Neutrophil (primary cell): ENCODE measurements at regions not wholly inside any gene's neighbourhood (a gene's known extent, or its start where the extent isn't known, plus 50 kb on each side); places are given as distances from the start of the nearest gene placed in this dataset.

Source experiments
- H3K27ac ChIP-seq: fragments of 200-600 bp; sonication (generic); 2 replicates; pipeline ENCODE4 v1.5.1; 2016; ENCODE audit warnings: mild to moderate bottlenecking, moderate library complexity
- H3K27me3 ChIP-seq: fragments of 200-600 bp; sonication (generic); 2 replicates; pipeline ENCODE4 v1.6.0; 2016; ENCODE audit warnings: mild to moderate bottlenecking
- H3K36me3 ChIP-seq: fragments of 200-600 bp; sonication (generic); 2 replicates; pipeline ENCODE4 v1.5.1; 2017
- H3K4me1 ChIP-seq, 2 experiments: fragments of 200-600 bp in 1 of 2; sonication (generic) in 1 of 2; 1 replicate in 1 of 2; 2 replicates in 1 of 2; pipeline versions ENCODE4 v1.5.1 to v1.6.1; 2013 to 2016; ENCODE audit warnings: low read depth in 1 of 2, low read length in 1 of 2, mild to moderate bottlenecking in 1 of 2, moderate library complexity in 1 of 2; ENCODE audit not compliant: control insufficient read depth in 1 of 2, insufficient read depth in 1 of 2
- H3K4me3 ChIP-seq, 2 experiments: fragments of 200-600 bp in 1 of 2; sonication (generic) in 1 of 2; 1 replicate in 1 of 2; 2 replicates in 1 of 2; pipeline ENCODE4 v1.5.1; 2013 to 2016; ENCODE audit warnings: low read depth in 1 of 2, low read length in 1 of 2, mild to moderate bottlenecking in 1 of 2, moderate library complexity in 1 of 2
- H3K9me3 ChIP-seq: fragments of 200-600 bp; sonication (generic); 2 replicates; pipeline ENCODE4 v1.5.1; 2016
- TF ChIP-seq, protein P1 (sequence below): fragments of 200-600 bp; sonication (generic); IDR thresholded peaks from 2 replicates; pipeline ENCODE4 v1.5.1; 2016; ENCODE audit warnings: antibody characterized with exemption

DNA sequence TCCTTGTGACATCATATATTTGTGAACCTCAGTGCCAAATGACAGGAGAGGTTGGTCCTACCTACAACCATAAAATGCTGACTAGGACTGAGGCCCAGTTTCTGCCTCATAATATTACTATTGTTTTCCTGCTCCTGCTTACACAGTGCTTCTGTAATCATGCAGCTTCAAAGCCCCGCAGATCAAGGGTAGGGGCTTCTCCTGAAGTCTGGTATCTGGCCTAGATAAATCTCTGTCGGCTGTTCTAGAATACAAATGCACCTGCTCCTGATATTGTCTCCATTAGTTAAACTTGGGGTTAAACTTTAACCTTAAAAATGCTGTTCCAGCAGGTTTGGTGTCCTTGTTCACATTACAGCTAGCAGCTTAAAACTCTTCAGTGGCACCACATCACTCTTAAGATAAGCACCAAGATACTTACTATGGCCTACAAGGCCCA, 552.4 kb downstream of the TUSC7 start:
- Histone ChIP-seq H3K9me3 (no peaks in the 10 kb centered on the region), H3K4me1 (peaks cover 6 to 7% of the 10 kb centered on the region in 2 experiments), H3K4me3 (no peak overlapping the region), H3K36me3 (no peaks in the 10 kb centered on the region), H3K27ac (no peak overlapping the region), H3K27me3 (no peaks in the 10 kb centered on the region)
- TF ChIP-seq, protein P1, sequence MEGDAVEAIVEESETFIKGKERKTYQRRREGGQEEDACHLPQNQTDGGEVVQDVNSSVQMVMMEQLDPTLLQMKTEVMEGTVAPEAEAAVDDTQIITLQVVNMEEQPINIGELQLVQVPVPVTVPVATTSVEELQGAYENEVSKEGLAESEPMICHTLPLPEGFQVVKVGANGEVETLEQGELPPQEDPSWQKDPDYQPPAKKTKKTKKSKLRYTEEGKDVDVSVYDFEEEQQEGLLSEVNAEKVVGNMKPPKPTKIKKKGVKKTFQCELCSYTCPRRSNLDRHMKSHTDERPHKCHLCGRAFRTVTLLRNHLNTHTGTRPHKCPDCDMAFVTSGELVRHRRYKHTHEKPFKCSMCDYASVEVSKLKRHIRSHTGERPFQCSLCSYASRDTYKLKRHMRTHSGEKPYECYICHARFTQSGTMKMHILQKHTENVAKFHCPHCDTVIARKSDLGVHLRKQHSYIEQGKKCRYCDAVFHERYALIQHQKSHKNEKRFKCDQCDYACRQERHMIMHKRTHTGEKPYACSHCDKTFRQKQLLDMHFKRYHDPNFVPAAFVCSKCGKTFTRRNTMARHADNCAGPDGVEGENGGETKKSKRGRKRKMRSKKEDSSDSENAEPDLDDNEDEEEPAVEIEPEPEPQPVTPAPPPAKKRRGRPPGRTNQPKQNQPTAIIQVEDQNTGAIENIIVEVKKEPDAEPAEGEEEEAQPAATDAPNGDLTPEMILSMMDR, result no peak

GRCh38 chr3:117263270-117263669, 553.7 kb downstream of the TUSC7 start:
- Histone ChIP-seq H3K9me3 (no peaks in the 10 kb centered on the region), H3K4me1 (peaks cover 6 to 7% of the 10 kb centered on the region in 2 experiments), H3K27ac (no peak overlapping the region), H3K27me3 (no peaks in the 10 kb centered on the region), H3K4me3 (no peak overlapping the region), H3K36me3 (no peaks in the 10 kb centered on the region)
- TF ChIP-seq, protein P1, result no peak

DNA sequence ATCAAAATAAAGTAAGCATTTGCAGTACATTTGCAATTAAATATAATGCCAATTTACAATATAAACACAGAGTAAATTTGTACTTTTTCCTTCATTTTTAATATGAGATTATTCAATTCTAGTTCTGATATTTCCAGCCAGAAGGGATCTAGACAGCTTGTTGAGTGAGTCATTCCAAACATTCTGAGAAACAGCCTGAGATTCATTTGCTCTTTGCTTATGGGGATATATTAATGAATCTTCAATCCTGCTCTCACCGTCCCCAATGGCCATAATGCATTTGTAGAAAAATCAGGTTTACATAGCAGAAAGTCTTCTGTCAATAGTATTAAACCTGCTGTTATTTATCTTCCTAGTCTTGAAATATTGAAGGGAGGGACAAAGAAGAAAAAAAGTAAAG, 554.2 kb downstream of the TUSC7 start:
- no peak overlapping the region for H3K27ac ChIP-seq
- H3K36me3 ChIP-seq, result no peaks in the 10 kb centered on the region
- H3K27me3 ChIP-seq, result no peaks in the 10 kb centered on the region
- H3K4me1 ChIP-seq, result peaks cover 6 to 7% of the 10 kb centered on the region in 2 experiments
- TF ChIP-seq, protein P1, result no peak
- H3K9me3 ChIP-seq, result no peaks in the 10 kb centered on the region
- H3K4me3 ChIP-seq, result no peak overlapping the region

GRCh38 chr3:117264204-117264994, 554.8 kb downstream of the TUSC7 start:
- Histone ChIP-seq H3K27me3 (no peaks in the 10 kb centered on the region), H3K36me3 (no peaks in the 10 kb centered on the region), H3K4me3 (no peak overlapping the region), H3K9me3 (no peaks in the 10 kb centered on the region), H3K27ac (no peak overlapping the region), H3K4me1 (peaks cover 6 to 7% of the 10 kb centered on the region in 2 experiments)
- TF ChIP-seq, protein P1, result no peak

DNA sequence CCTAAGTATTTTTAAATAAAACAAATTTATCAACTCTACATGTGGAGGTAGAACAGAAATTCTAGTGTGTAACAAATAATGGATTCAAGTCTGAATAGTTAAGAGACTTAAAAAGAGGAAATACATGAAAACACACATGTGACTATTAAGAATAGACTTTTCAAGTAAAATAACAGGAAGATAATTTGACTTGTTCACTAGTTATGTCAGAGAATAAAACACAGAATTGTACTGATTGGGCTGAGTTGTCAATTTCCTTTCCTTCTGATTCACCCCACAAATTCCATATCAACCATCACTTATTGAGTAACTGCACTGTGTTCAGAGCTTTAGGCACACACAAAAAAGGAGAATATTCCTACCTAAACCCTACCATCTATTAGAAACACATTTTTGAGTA, 557.2 kb downstream of the TUSC7 start:
- Histone ChIP-seq H3K27ac (no peak overlapping the region), H3K4me3 (no peak overlapping the region)

More for the DNA sequence above, 557.2 kb downstream of the TUSC7 start:
- H3K4me1 ChIP-seq, result no peaks in the 10 kb centered on the region
- TF ChIP-seq, protein P1, result no peak
- H3K36me3 ChIP-seq, result no peaks in the 10 kb centered on the region
- H3K9me3 ChIP-seq, result no peaks in the 10 kb centered on the region
- no peaks in the 10 kb centered on the region for H3K27me3 ChIP-seq
